Esophagus muscularis mucosa (tissue), 4 donors: ENCODE measurements at regions not wholly inside any gene's neighbourhood (a gene's known extent, or its start where the extent isn't known, plus 50 kb on each side); places are given as distances from the start of the nearest gene placed in this dataset.
"Not testable (repeated sequence)": the region's sequence is repeated elsewhere in the genome, so short reads cannot be mapped to it uniquely, and the experiment has no call there.

Source experiments
- DNase-seq: peaks from one replicate; pipeline ENCODE4 v3.0.0-alpha.2; 2017; ENCODE audit errors: extremely low spot score
- H3K27ac ChIP-seq, 4 donors: fragments of 200-600 bp; sonication (generic); replicated peaks in 1 of 4; 1 replicate in 3 of 4; 2 replicates in 1 of 4; pipeline ENCODE4 v1.5.1; 2016 to 2019; ENCODE audit warnings: mild to moderate bottlenecking in 1 of 4
- H3K27me3 ChIP-seq, 4 donors: fragments of 200-600 bp; sonication (generic); one replicate each; pipeline versions ENCODE4 v1.5.1 to v1.6.0; 2016 to 2019
- H3K36me3 ChIP-seq, 4 donors: fragments of 200-600 bp; sonication (generic); one replicate each; pipeline ENCODE4 v1.5.1; 2016 to 2019
- H3K4me1 ChIP-seq, 4 donors: fragments of 200-600 bp; sonication (generic); one replicate each; pipeline ENCODE4 v1.5.1; 2016 to 2019
- H3K4me3 ChIP-seq, 4 donors: fragments of 200-600 bp; sonication (generic); 1 replicate in 2 of 4; 2 replicates in 2 of 4; pipeline ENCODE4 v1.5.1; 2016 to 2019; ENCODE audit warnings: mild to moderate bottlenecking in 4 of 4, moderate library complexity in 1 of 4
- H3K9me3 ChIP-seq, 4 donors: fragments of 200-600 bp; sonication (generic); 1 replicate in 3 of 4; 2 replicates in 1 of 4; pipeline ENCODE4 v1.5.1; 2016 to 2019
- CTCF ChIP-seq, 3 experiments: fragments of 200-600 bp in 2 of 3; fragments of 450-650 bp in 1 of 3; sonication (generic) in 2 of 3; IDR thresholded peaks; one replicate each; pipeline ENCODE4 v1.5.1; 2017 to 2019; ENCODE audit warnings: antibody characterized with exemption in 3 of 3, mild to moderate bottlenecking in 2 of 3, moderate library complexity in 1 of 3
- EP300 ChIP-seq: sonication (generic); formaldehyde crosslinking; IDR thresholded peaks from one replicate; pipeline ENCODE4 v1.6.1; 2017; ENCODE audit warnings: antibody characterized with exemption
- POLR2A ChIP-seq: fragments of 450-650 bp; IDR thresholded peaks from one replicate; pipeline ENCODE4 v1.6.1; 2017; ENCODE audit warnings: antibody characterized with exemption, moderate library complexity, mild to moderate bottlenecking, low read depth
- POLR2AphosphoS5 ChIP-seq, 2 donors: sonication (generic); formaldehyde crosslinking; IDR thresholded peaks; one replicate each; pipeline ENCODE4 v1.6.1; 2017; ENCODE audit warnings: antibody characterized with exemption in 2 of 2
- WGBS: methylation state at CpG from one replicate; pipeline ENCODE4 v1.1.5; 2018; 5-methylcytosine and 5-hydroxymethylcytosine counted together
- intact Hi-C: fragments of 100-400 bp; cut with DNase I; formaldehyde crosslinking; loops from one replicate; pipeline ENCODE4 v1.15.1; 2023

- intact Hi-C loops: no loop called here
- Histone ChIP-seq H3K36me3 (no peaks in the 10 kb centered on the region), H3K9me3 (peaks cover 0 to 18% (median 13%) of the 10 kb centered on the region in 4 donors), H3K27me3 (no peaks in the 10 kb centered on the region), H3K27ac (no peak overlapping the region), H3K4me1 (no peaks in the 10 kb centered on the region), H3K4me3 (no peak overlapping the region)
- 67% methylated on average over 5 of the region's 5 CpGs for WGBS
- TF ChIP-seq EP300: no peak
- no peak for TF ChIP-seq CTCF (IDR thresholded peaks at IDR 0.05)
- no peak for TF ChIP-seq POLR2A
- no peak for TF ChIP-seq POLR2AphosphoS5 (IDR thresholded peaks at IDR 0.05)
- no peak for DNase-seq
Measured at GRCh38 chr4:43471950-43472349, 579.4 kb downstream of the GRXCR1 start.

GRCh38 chr4:43481526-43481925, 589.0 kb downstream of the GRXCR1 start:
- peaks cover 0 to 7% (median 2%) of the 10 kb centered on the region in 4 donors for H3K9me3 ChIP-seq
- H3K27ac ChIP-seq: no peak overlapping the region
- DNase-seq: no peak
- no peaks in the 10 kb centered on the region for H3K4me1 ChIP-seq
- WGBS: 59% methylated on average over 1 of the region's 1 CpG
- no peaks in the 10 kb centered on the region for H3K27me3 ChIP-seq
- no peaks in the 10 kb centered on the region for H3K36me3 ChIP-seq
- TF ChIP-seq CTCF (IDR thresholded peaks at IDR 0.05) (no peak), POLR2AphosphoS5 (IDR thresholded peaks at IDR 0.05) (no peak), POLR2A (no peak), EP300 (no peak)
- H3K4me3 ChIP-seq: no peak overlapping the region
- intact Hi-C loops: no loop called here

- intact Hi-C loops: no loop called here
- no peak for DNase-seq
- no peaks in the 10 kb centered on the region for H3K36me3 ChIP-seq
- H3K4me3 ChIP-seq: no peak overlapping the region
- peaks cover 0 to 10% (median 3%) of the 10 kb centered on the region in 4 donors for H3K9me3 ChIP-seq
- no peaks in the 10 kb centered on the region for H3K4me1 ChIP-seq
- WGBS: 47% methylated on average over 4 of the region's 4 CpGs
- no peak for TF ChIP-seq CTCF (IDR thresholded peaks at IDR 0.05)
- no peak for TF ChIP-seq POLR2AphosphoS5 (IDR thresholded peaks at IDR 0.05)
- TF ChIP-seq POLR2A: no peak
- TF ChIP-seq EP300: no peak
- no peak overlapping the region for H3K27ac ChIP-seq
- no peaks in the 10 kb centered on the region for H3K27me3 ChIP-seq
Measured at GRCh38 chr4:43485196-43485595, 592.7 kb downstream of the GRXCR1 start.

- no peaks in the 10 kb centered on the region for H3K4me1 ChIP-seq
- TF ChIP-seq POLR2A (no peak), POLR2AphosphoS5 (IDR thresholded peaks at IDR 0.05) (no peak), EP300 (no peak), CTCF (IDR thresholded peaks at IDR 0.05) (no peak)
- intact Hi-C loops: no loop called here
- H3K9me3 ChIP-seq: no peaks in the 10 kb centered on the region
- H3K27me3 ChIP-seq: no peaks in the 10 kb centered on the region
- H3K4me3 ChIP-seq: no peak overlapping the region
- no peak for DNase-seq
- no peaks in the 10 kb centered on the region for H3K36me3 ChIP-seq
- H3K27ac ChIP-seq: no peak overlapping the region
Measured at GRCh38 chr4:43496188-43496587, 603.7 kb downstream of the GRXCR1 start.

GRCh38 chr4:43496602-43497001, 604.1 kb downstream of the GRXCR1 start:
- no peak overlapping the region for H3K27ac ChIP-seq
- H3K4me3 ChIP-seq: no peak overlapping the region
- no peaks in the 10 kb centered on the region for H3K9me3 ChIP-seq
- intact Hi-C loops: no loop called here
- no peaks in the 10 kb centered on the region for H3K27me3 ChIP-seq
- DNase-seq: no peak
- H3K36me3 ChIP-seq: no peaks in the 10 kb centered on the region
- 63% methylated on average over 2 of the region's 2 CpGs for WGBS
- TF ChIP-seq POLR2A (no peak), POLR2AphosphoS5 (IDR thresholded peaks at IDR 0.05) (no peak), EP300 (no peak), CTCF (IDR thresholded peaks at IDR 0.05) (no peak)
- H3K4me1 ChIP-seq: no peaks in the 10 kb centered on the region

- H3K4me3 ChIP-seq, H3K27me3 ChIP-seq, H3K9me3 ChIP-seq, DNase-seq, H3K27ac ChIP-seq, H3K36me3 ChIP-seq, intact Hi-C loops, H3K4me1 ChIP-seq: not testable (repeated sequence)
- 89% methylated on average over 13 of the region's 13 CpGs for WGBS
Measured at GRCh38 chr4:43505823-43506222, 613.3 kb downstream of the GRXCR1 start.
